Stimulated activated CD8-positive, alpha-beta memory T cell treated with anti-CD3 and anti-CD28 coated beads, Interleukin-7, amount 100 ng/mL, for 4 hours (primary cell): ENCODE measurements at regions not wholly inside any gene's neighbourhood (a gene's known extent, or its start where the extent isn't known, plus 50 kb on each side); places are given as distances from the start of the nearest gene placed in this dataset.

Source experiments
- DNase-seq, 2 donors: peaks; one replicate each; pipeline ENCODE4 v3.0.0-alpha.2; 2020; ENCODE audit warnings: low read depth in 2 of 2

DNA sequence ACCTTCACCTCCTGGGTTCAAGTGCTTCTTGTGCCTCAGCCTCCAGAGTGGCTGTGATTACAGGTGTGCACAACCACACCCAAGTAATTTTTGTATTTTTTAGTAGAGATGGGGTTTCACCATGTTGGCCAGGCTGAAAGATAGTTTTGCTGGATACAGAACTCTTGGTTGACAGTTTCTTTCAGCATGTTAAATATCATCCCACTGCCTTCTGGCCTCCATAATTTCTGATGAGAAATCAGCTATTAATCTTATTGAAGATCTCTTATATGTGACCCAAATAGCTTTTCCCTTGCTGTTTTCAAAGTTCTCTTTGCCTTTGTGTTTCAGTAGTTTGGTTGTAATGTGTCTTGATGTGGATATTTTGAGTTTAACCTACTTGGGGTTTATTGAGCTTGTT lies 50.3 kb upstream of the BRD7 start:
- DNase-seq = no peak
